ENCODE measurements at regions not wholly inside any gene's neighbourhood (a gene's known extent, or its start where the extent isn't known, plus 50 kb on each side); places are given as distances from the start of the nearest gene placed in this dataset.

- no peak for TF ChIP-seq CTCF (IDR thresholded peaks at IDR 0.05)
- TF ChIP-seq EZH2 (IDR thresholded peaks at IDR 0.05): no peak
Observed at GRCh38 chr15:81532001-81532400, 158.0 kb upstream of the TMC3 start.

All from neural progenitor cell (in vitro differentiated cells).